Activated T-cell treated with anti-CD3 and anti-CD28 coated beads, Interleukin-2, amount 50 U/mL, for 24 hours (primary cell): ENCODE measurements at regions not wholly inside any gene's neighbourhood (a gene's known extent, or its start where the extent isn't known, plus 50 kb on each side); places are given as distances from the start of the nearest gene placed in this dataset.
A peak's percentile ranks its signal among the peaks of the same experiment; 100 is the strongest.

ENCODE experiments used
- DNase-seq: peaks from one replicate; pipeline ENCODE4 v3.0.0-alpha.2; 2020
- H3K27ac Mint-ChIP-seq: 2 replicates; pipeline ENCODE4 v1.8.0; 2020; ENCODE audit warnings: mild to moderate bottlenecking, mixed read lengths
- H3K27me3 Mint-ChIP-seq: 2 replicates; pipeline ENCODE4 v1.8.0; 2020; ENCODE audit warnings: mixed read lengths
- H3K36me3 Mint-ChIP-seq: 2 replicates; pipeline ENCODE4 v1.8.0; 2020; ENCODE audit warnings: low read depth, mixed read lengths
- H3K4me1 Mint-ChIP-seq: 2 replicates; pipeline ENCODE4 v1.8.0; 2020; ENCODE audit warnings: low read depth, mixed read lengths
- H3K4me3 Mint-ChIP-seq: 2 replicates; pipeline ENCODE4 v1.8.0; 2020; ENCODE audit warnings: mild to moderate bottlenecking, moderate library complexity, mixed read lengths
- H3K9me3 Mint-ChIP-seq: 2 replicates; pipeline ENCODE4 v1.8.0; 2020; ENCODE audit warnings: mixed read lengths

DNA sequence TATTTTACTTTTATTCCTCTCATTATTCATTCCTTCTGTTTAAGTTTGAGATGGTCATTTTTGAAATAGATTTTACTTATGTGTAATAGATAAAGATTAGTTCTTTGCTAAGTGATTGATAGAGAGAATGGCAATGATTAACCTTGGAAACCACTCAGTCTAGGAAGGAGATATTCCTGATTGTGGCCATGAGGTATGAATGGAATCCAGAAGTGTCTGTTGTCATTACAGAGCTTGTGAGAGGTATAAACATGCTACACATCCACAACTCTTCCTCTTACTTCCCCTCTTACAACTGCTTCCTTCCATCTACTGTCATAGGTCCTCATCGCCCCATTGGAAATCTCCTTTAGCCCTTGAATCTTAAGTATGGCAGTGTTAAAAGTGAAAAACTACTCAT is 988.8 kb upstream of the B3GALT2 start:
- Mint-ChIP-seq H3K36me3 (no peaks in the 10 kb centered on the region), H3K9me3 (peaks cover 2% of the 10 kb centered on the region)
- no peak for DNase-seq

DNA sequence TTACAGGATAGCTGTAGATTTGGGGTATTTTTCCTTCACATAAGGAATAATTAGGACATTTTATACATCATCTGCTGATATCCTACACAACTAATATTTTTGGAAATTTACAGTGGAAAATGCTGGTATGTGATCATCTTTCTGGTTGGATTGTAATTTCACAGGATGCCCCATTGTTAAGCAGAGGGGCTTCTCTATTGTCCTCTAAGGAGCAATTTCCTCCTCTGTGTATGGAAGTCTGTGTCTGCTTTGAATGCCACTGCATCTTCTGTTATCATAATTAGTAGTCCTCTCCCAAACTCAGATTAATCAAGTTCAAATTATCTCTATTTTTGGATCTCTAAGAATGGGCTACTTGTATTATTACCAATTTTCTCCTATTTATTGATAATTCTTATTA is 988.1 kb upstream of the B3GALT2 start:
- DNase-seq: no peak
- no peak overlapping the region for H3K27ac Mint-ChIP-seq
- H3K4me3 Mint-ChIP-seq: no peak overlapping the region
- no peaks in the 10 kb centered on the region for H3K27me3 Mint-ChIP-seq
- no peaks in the 10 kb centered on the region for H3K4me1 Mint-ChIP-seq
- H3K36me3 Mint-ChIP-seq: no peaks in the 10 kb centered on the region
- H3K9me3 Mint-ChIP-seq: peaks cover 2% of the 10 kb centered on the region

More for the DNA sequence above, 988.8 kb upstream of the B3GALT2 start:
- no peak overlapping the region for H3K27ac Mint-ChIP-seq
- no peaks in the 10 kb centered on the region for H3K4me1 Mint-ChIP-seq
- no peaks in the 10 kb centered on the region for H3K27me3 Mint-ChIP-seq
- no peak overlapping the region for H3K4me3 Mint-ChIP-seq

DNA sequence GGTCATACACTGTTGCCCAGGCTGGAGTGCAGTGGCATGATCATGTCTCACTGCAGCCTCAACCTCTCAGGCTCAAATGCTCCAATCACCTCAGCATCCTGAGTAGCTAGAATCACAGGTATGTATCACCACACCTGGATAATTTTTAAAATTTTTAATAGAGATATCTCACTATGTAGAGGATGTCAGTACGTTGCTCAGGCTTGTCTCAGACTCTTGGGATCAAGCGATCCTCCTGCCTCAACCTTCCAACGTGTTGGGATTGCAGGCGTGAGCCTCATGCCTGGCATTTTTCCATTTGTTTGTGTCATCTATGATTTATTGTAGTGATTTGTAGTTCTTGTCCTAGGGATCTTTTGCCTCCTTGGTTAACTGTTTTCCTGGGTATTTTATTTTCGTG is 985.2 kb upstream of the B3GALT2 start:
- DNase-seq: no peak
- no peak overlapping the region for H3K27ac Mint-ChIP-seq
- H3K4me1 Mint-ChIP-seq: no peaks in the 10 kb centered on the region
- H3K27me3 Mint-ChIP-seq: no peaks in the 10 kb centered on the region
- no peaks in the 10 kb centered on the region for H3K36me3 Mint-ChIP-seq
- H3K9me3 Mint-ChIP-seq: peaks cover 6% of the 10 kb centered on the region
- no peak overlapping the region for H3K4me3 Mint-ChIP-seq

- H3K27me3 Mint-ChIP-seq: no peaks in the 10 kb centered on the region
- H3K4me1 Mint-ChIP-seq: no peaks in the 10 kb centered on the region
- no peak overlapping the region for H3K27ac Mint-ChIP-seq
- peaks cover 6% of the 10 kb centered on the region for H3K9me3 Mint-ChIP-seq
- H3K4me3 Mint-ChIP-seq: no peak overlapping the region
- DNase-seq: no peak
- no peaks in the 10 kb centered on the region for H3K36me3 Mint-ChIP-seq
These were observed 981.7 kb upstream of the B3GALT2 start for GRCh38 chr1:194167956-194168640.

GRCh38 chr1:194164755-194165154 is 978.3 kb upstream of the B3GALT2 start:
- Mint-ChIP-seq H3K4me3 (no peak overlapping the region), H3K27me3 (no peaks in the 10 kb centered on the region), H3K36me3 (no peaks in the 10 kb centered on the region), H3K9me3 (peaks cover 3% of the 10 kb centered on the region), H3K27ac (no peak overlapping the region), H3K4me1 (peaks cover 2% of the 10 kb centered on the region)
- DNase-seq: no peak

GRCh38 chr1:194161591-194161990 is 975.2 kb upstream of the B3GALT2 start:
- peaks cover 2% of the 10 kb centered on the region for H3K4me1 Mint-ChIP-seq
- H3K36me3 Mint-ChIP-seq: peaks cover 12% of the 10 kb centered on the region
- no peak for DNase-seq
- H3K9me3 Mint-ChIP-seq: peaks cover 2% of the 10 kb centered on the region
- H3K27me3 Mint-ChIP-seq: no peaks in the 10 kb centered on the region
- H3K27ac Mint-ChIP-seq: no peak overlapping the region
- no peak overlapping the region for H3K4me3 Mint-ChIP-seq

DNA sequence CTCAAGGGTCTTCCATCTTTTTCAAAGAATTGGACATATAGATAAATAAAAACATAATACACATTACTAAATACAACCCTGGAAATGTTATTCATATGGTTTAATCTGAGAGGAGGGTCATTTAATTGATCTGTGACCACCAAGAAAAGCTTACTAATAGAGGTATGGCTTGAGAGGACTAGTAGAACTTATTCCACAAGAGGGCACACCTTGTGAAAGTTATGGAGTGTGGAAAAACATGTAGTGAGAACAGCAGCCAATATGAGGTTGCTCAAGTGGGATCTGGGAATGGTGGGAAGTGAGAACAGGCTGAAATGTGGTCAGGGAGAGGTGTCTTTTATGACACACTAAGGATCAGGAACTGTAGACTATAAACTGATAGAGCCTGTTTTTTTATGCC is 973.5 kb upstream of the B3GALT2 start:
- H3K36me3 Mint-ChIP-seq: peaks cover 12% of the 10 kb centered on the region
- no peak overlapping the region for H3K27ac Mint-ChIP-seq
- peaks cover 2% of the 10 kb centered on the region for H3K9me3 Mint-ChIP-seq
- no peaks in the 10 kb centered on the region for H3K27me3 Mint-ChIP-seq
- no peak overlapping the region for H3K4me3 Mint-ChIP-seq
- peaks cover 2% of the 10 kb centered on the region for H3K4me1 Mint-ChIP-seq
- no peak for DNase-seq

- peaks cover 12% of the 10 kb centered on the region for H3K36me3 Mint-ChIP-seq
- no peaks in the 10 kb centered on the region for H3K27me3 Mint-ChIP-seq
These were observed 969.5 kb upstream of the B3GALT2 start for GRCh38 chr1:194155962-194156361.

GRCh38 chr1:194151056-194151455 is 964.6 kb upstream of the B3GALT2 start:
- peak overlapping the region; percentile 75 for H3K27ac Mint-ChIP-seq

More at GRCh38 chr1:194155962-194156361, 969.5 kb upstream of the B3GALT2 start:
- Mint-ChIP-seq H3K9me3 (peaks cover 2% of the 10 kb centered on the region), H3K4me1 (peaks cover 8% of the 10 kb centered on the region), H3K4me3 (no peak overlapping the region), H3K27ac (no peak overlapping the region)
- no peak for DNase-seq

GRCh38 chr1:194150242-194150641 is 963.8 kb upstream of the B3GALT2 start:
- H3K9me3 Mint-ChIP-seq: no peaks in the 10 kb centered on the region
- no peaks in the 10 kb centered on the region for H3K36me3 Mint-ChIP-seq
- no peak overlapping the region for H3K27ac Mint-ChIP-seq
- DNase-seq: no peak
- H3K4me3 Mint-ChIP-seq: no peak overlapping the region
- no peaks in the 10 kb centered on the region for H3K27me3 Mint-ChIP-seq
- peaks cover 14% of the 10 kb centered on the region for H3K4me1 Mint-ChIP-seq

More at GRCh38 chr1:194151056-194151455, 964.6 kb upstream of the B3GALT2 start:
- Mint-ChIP-seq H3K27me3 (no peaks in the 10 kb centered on the region), H3K9me3 (no peaks in the 10 kb centered on the region), H3K36me3 (no peaks in the 10 kb centered on the region), H3K4me1 (peaks cover 14% of the 10 kb centered on the region), H3K4me3 (peak overlapping the region; percentile 64)
- DNase-seq: no peak

DNA sequence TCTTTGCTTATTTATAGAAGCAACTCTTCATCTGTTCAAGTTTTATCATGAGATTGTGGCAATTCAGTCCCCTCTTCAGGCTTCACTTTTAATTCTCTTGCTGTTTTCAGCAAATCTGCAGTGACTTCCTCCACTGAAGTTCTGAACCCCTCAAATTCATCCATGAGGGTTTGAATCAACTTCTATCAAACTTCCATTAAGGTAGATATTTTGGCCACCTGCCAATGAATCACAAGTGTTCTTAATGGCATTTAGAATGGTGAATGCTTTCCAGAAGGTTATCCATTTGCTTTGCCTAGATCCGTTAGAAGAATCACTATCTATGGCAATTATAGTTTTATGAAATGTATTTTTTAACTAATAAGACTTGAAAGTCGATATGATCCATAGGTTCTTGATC is 946.7 kb upstream of the B3GALT2 start:
- Mint-ChIP-seq H3K27me3 (no peaks in the 10 kb centered on the region), H3K27ac (no peak overlapping the region), H3K36me3 (no peaks in the 10 kb centered on the region), H3K4me1 (peaks cover 10% of the 10 kb centered on the region), H3K4me3 (no peak overlapping the region), H3K9me3 (no peaks in the 10 kb centered on the region)
- DNase-seq: no peak

- no peaks in the 10 kb centered on the region for H3K36me3 Mint-ChIP-seq
- H3K27ac Mint-ChIP-seq: no peak overlapping the region
- no peaks in the 10 kb centered on the region for H3K9me3 Mint-ChIP-seq
- DNase-seq: no peak
- no peaks in the 10 kb centered on the region for H3K27me3 Mint-ChIP-seq
- no peak overlapping the region for H3K4me3 Mint-ChIP-seq
- H3K4me1 Mint-ChIP-seq: no peaks in the 10 kb centered on the region
These were observed 931.7 kb upstream of the B3GALT2 start for GRCh38 chr1:194118086-194118485.

DNA sequence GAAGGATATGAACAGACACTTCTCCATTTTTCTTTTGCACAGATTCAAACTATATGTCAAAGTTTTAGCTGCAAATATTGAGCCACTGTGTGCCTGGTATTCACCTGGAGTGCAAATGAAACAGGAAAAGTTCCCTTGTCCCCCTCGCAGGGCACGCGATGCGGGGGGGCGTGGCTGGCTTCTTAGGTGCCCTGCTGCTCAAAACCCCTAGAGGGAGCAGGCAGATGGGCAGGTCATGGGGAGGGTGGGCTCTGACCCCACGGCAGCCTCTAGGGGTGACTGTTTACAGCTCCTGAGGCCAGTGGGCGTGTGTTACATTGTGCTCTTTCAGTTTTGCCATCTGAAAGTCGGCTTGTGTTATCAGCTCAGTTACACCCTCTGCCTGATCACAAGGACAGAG is 931.2 kb upstream of the B3GALT2 start:
- no peaks in the 10 kb centered on the region for H3K4me1 Mint-ChIP-seq
- H3K27ac Mint-ChIP-seq: no peak overlapping the region
- no peak overlapping the region for H3K4me3 Mint-ChIP-seq
- no peaks in the 10 kb centered on the region for H3K36me3 Mint-ChIP-seq
- no peaks in the 10 kb centered on the region for H3K9me3 Mint-ChIP-seq
- no peaks in the 10 kb centered on the region for H3K27me3 Mint-ChIP-seq
- no peak for DNase-seq

GRCh38 chr1:194114288-194114687 is 927.9 kb upstream of the B3GALT2 start:
- Mint-ChIP-seq H3K27me3 (no peaks in the 10 kb centered on the region), H3K4me3 (no peak overlapping the region), H3K27ac (no peak overlapping the region), H3K9me3 (no peaks in the 10 kb centered on the region), H3K36me3 (no peaks in the 10 kb centered on the region), H3K4me1 (no peaks in the 10 kb centered on the region)
- no peak for DNase-seq

DNA sequence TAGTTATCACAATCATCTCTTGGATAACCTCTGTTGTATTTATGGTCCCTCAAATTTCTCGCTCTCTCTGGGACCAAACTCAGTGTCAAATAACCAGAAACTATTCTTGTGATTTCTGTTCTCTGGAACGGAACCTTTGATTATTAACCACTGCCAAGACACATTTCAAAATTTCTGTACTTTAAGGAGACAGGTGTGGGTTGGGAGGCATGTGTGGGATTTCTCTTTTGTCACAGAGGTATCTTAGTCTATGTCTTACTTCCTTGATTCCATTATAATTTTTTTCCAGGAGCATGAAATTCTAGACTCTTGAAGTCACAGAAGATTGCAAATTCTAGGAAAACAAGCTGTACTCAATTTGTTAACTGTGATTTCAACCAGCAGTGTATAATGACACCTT is 919.0 kb upstream of the B3GALT2 start:
- no peak overlapping the region for H3K27ac Mint-ChIP-seq
- H3K4me1 Mint-ChIP-seq: peaks cover 8% of the 10 kb centered on the region
- no peak overlapping the region for H3K4me3 Mint-ChIP-seq
- no peaks in the 10 kb centered on the region for H3K27me3 Mint-ChIP-seq
- H3K9me3 Mint-ChIP-seq: peaks cover 5% of the 10 kb centered on the region
- H3K36me3 Mint-ChIP-seq: no peaks in the 10 kb centered on the region
- no peak for DNase-seq
